ENCODE measurements at regions not wholly inside any gene's neighbourhood (a gene's known extent, or its start where the extent isn't known, plus 50 kb on each side); places are given as distances from the start of the nearest gene placed in this dataset.

GRCh38 chr10:130719448-130719752, 583.2 kb downstream of the GLRX3 start:
- H3K27me3 ChIP-seq (ENCODE audit: control insufficient read depth, insufficient read depth): no peaks in the 10 kb centered on the region
- H3K9me3 ChIP-seq (ENCODE audit: control insufficient read depth, low read length): no peaks in the 10 kb centered on the region
- no peak overlapping the region for H3K27ac ChIP-seq (ENCODE audit: low read length)
- DNase-seq: no peak
- intact Hi-C loops (cut with DNase I): no loop called here
- H3K4me3 ChIP-seq (ENCODE audit: low read length): no peak overlapping the region
- WGBS: 55% methylated on average over 2 of the region's 2 CpGs
- ATAC-seq: no peak
- no peaks in the 10 kb centered on the region for H3K4me1 ChIP-seq (ENCODE audit: control insufficient read depth, insufficient read depth, low read length)

DNA sequence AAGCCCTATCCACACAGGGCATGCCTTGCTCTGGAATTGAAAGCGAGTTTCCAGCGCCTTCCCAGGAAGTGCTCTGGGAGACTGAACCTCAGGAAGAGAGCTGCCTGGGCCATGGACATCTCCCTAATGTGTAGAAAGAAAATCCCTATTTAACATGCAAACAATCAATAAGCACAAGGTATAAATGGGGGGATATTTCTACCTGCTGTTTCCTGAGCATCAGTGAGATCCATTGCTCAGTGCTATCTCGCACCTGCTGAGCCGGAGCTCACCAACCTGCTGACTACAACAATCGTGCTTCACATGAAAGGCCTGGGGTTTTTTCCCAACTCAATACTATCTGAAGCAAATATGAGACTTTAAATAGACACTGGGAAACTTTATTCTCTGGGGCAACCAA, 584.0 kb downstream of the GLRX3 start:
- no peak for DNase-seq
- WGBS: 89% methylated on average over 5 of the region's 5 CpGs
- Histone ChIP-seq H3K4me1 (ENCODE audit: control insufficient read depth, insufficient read depth, low read length) (no peaks in the 10 kb centered on the region), H3K27ac (ENCODE audit: low read length) (no peak overlapping the region), H3K27me3 (ENCODE audit: control insufficient read depth, insufficient read depth) (no peaks in the 10 kb centered on the region), H3K4me3 (ENCODE audit: low read length) (no peak overlapping the region), H3K9me3 (ENCODE audit: control insufficient read depth, low read length) (no peaks in the 10 kb centered on the region)
- ATAC-seq: no peak
- intact Hi-C loops (cut with DNase I): no loop called here

- no peaks in the 10 kb centered on the region for H3K4me1 ChIP-seq (ENCODE audit: control insufficient read depth, insufficient read depth, low read length)
- ATAC-seq: no peak
- H3K4me3 ChIP-seq (ENCODE audit: low read length): no peak overlapping the region
- intact Hi-C loops (cut with DNase I): no loop called here
- H3K27me3 ChIP-seq (ENCODE audit: control insufficient read depth, insufficient read depth): no peaks in the 10 kb centered on the region
- no peak overlapping the region for H3K27ac ChIP-seq (ENCODE audit: low read length)
- DNase-seq: no peak
- no peaks in the 10 kb centered on the region for H3K9me3 ChIP-seq (ENCODE audit: control insufficient read depth, low read length)
- WGBS: 62% methylated on average over 14 of the region's 14 CpGs
Observed at GRCh38 chr10:130721971-130722370, 585.8 kb downstream of the GLRX3 start.

DNA sequence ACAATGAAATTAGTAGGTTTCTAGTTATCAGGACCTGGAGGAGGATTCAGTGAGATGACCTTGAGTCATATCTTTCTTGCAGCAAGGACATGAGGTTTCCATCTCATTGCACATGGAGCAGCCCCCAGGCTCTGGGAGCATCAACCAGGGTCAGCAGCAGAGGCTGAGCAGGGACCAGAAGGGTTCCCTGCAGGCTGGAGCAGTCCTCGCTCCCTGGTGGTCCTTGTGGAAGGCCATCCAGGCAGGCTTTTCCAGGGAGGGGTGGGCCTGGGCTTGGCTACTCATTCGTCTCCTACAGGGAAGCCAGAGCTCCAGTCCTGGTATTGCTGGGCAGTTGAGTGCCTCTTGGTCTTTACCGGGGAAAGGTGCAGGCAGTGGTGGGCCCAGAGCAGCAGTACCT, 587.5 kb downstream of the GLRX3 start:
- Histone ChIP-seq H3K9me3 (ENCODE audit: control insufficient read depth, low read length) (no peaks in the 10 kb centered on the region), H3K4me1 (ENCODE audit: control insufficient read depth, insufficient read depth, low read length) (no peaks in the 10 kb centered on the region), H3K4me3 (ENCODE audit: low read length) (no peak overlapping the region), H3K27me3 (ENCODE audit: control insufficient read depth, insufficient read depth) (no peaks in the 10 kb centered on the region), H3K27ac (ENCODE audit: low read length) (no peak overlapping the region)
- ATAC-seq (no peak), DNase-seq (no peak)
- WGBS: 83% methylated on average over 3 of the region's 3 CpGs
- intact Hi-C loops (cut with DNase I): no loop called here

DNA sequence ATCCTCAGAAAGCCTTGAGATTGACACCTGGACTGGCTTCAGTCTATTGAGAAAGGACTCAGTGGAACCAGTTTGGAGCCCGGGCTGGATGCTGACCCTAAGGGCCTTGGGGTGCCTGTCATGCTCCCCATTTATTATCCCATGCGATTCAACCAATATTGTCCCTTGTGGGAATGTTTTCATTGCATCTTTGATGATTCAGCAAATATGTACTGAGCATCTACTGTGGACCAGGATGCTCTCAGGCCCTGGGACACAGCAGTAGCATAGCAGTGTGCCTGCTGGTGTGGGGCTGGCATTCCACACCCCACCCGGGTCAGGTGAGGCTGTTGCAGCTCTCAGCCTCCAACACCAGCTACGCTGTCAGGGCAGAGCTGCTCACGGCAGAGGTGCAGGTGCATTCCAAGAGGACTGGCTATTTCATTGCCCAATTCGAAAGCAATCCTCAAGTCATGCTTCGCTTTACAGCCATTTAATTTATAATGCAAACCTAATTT, 586.0 kb downstream of the TCERG1L start:
- no peak for DNase-seq
- Histone ChIP-seq H3K27me3 (ENCODE audit: control insufficient read depth, insufficient read depth) (no peaks in the 10 kb centered on the region), H3K4me3 (ENCODE audit: low read length) (no peak overlapping the region), H3K4me1 (ENCODE audit: control insufficient read depth, insufficient read depth, low read length) (no peaks in the 10 kb centered on the region), H3K9me3 (ENCODE audit: control insufficient read depth, low read length) (no peaks in the 10 kb centered on the region), H3K27ac (ENCODE audit: low read length) (no peak overlapping the region)
- 73% methylated on average over 7 of the region's 7 CpGs for WGBS
- intact Hi-C loops (cut with DNase I): no loop called here
- no peak for ATAC-seq

GRCh38 chr10:130726996-130727725, 584.4 kb downstream of the TCERG1L start:
- no peaks in the 10 kb centered on the region for H3K27me3 ChIP-seq (ENCODE audit: control insufficient read depth, insufficient read depth)
- DNase-seq (no peak), ATAC-seq (no peak)
- WGBS: 85% methylated on average over 23 of the region's 23 CpGs
- no peaks in the 10 kb centered on the region for H3K9me3 ChIP-seq (ENCODE audit: control insufficient read depth, low read length)
- intact Hi-C loops (cut with DNase I): no loop called here
- no peaks in the 10 kb centered on the region for H3K4me1 ChIP-seq (ENCODE audit: control insufficient read depth, insufficient read depth, low read length)
- H3K27ac ChIP-seq (ENCODE audit: low read length): no peak overlapping the region
- no peak overlapping the region for H3K4me3 ChIP-seq (ENCODE audit: low read length)

GRCh38 chr10:130727766-130728490, 583.6 kb downstream of the TCERG1L start:
- H3K9me3 ChIP-seq (ENCODE audit: control insufficient read depth, low read length): no peaks in the 10 kb centered on the region
- ATAC-seq (no peak), DNase-seq (no peak)
- no peak overlapping the region for H3K4me3 ChIP-seq (ENCODE audit: low read length)
- intact Hi-C loops (cut with DNase I): no loop called here
- 55% methylated on average over 15 of the region's 15 CpGs for WGBS
- H3K27ac ChIP-seq (ENCODE audit: low read length): no peak overlapping the region
- H3K27me3 ChIP-seq (ENCODE audit: control insufficient read depth, insufficient read depth): no peaks in the 10 kb centered on the region
- H3K4me1 ChIP-seq (ENCODE audit: control insufficient read depth, insufficient read depth, low read length): no peaks in the 10 kb centered on the region

GRCh38 chr10:130728531-130729215, 582.8 kb downstream of the TCERG1L start:
- intact Hi-C loops (cut with DNase I): no loop called here
- Histone ChIP-seq H3K4me3 (ENCODE audit: low read length) (no peak overlapping the region), H3K4me1 (ENCODE audit: control insufficient read depth, insufficient read depth, low read length) (no peaks in the 10 kb centered on the region), H3K9me3 (ENCODE audit: control insufficient read depth, low read length) (no peaks in the 10 kb centered on the region), H3K27ac (ENCODE audit: low read length) (no peak overlapping the region), H3K27me3 (ENCODE audit: control insufficient read depth, insufficient read depth) (no peaks in the 10 kb centered on the region)
- no peak for ATAC-seq
- no peak for DNase-seq
- 78% methylated on average over 23 of the region's 23 CpGs for WGBS

GRCh38 chr10:130729876-130730275, 581.6 kb downstream of the TCERG1L start:
- Histone ChIP-seq H3K4me3 (ENCODE audit: low read length) (no peak overlapping the region), H3K27me3 (ENCODE audit: control insufficient read depth, insufficient read depth) (no peaks in the 10 kb centered on the region), H3K9me3 (ENCODE audit: control insufficient read depth, low read length) (no peaks in the 10 kb centered on the region), H3K27ac (ENCODE audit: low read length) (no peak overlapping the region), H3K4me1 (ENCODE audit: control insufficient read depth, insufficient read depth, low read length) (no peaks in the 10 kb centered on the region)
- ATAC-seq (no peak), DNase-seq (no peak)
- intact Hi-C loops (cut with DNase I): no loop called here

GRCh38 chr10:130737186-130737585, 574.3 kb downstream of the TCERG1L start:
- intact Hi-C loops (cut with DNase I): no loop called here
- no peak for ATAC-seq
- no peak for DNase-seq
- 35% methylated on average over 2 of the region's 2 CpGs for WGBS
- Histone ChIP-seq H3K27me3 (ENCODE audit: control insufficient read depth, insufficient read depth) (no peaks in the 10 kb centered on the region), H3K4me3 (ENCODE audit: low read length) (no peak overlapping the region), H3K27ac (ENCODE audit: low read length) (no peak overlapping the region), H3K4me1 (ENCODE audit: control insufficient read depth, insufficient read depth, low read length) (no peaks in the 10 kb centered on the region), H3K9me3 (ENCODE audit: control insufficient read depth, low read length) (no peaks in the 10 kb centered on the region)

DNA sequence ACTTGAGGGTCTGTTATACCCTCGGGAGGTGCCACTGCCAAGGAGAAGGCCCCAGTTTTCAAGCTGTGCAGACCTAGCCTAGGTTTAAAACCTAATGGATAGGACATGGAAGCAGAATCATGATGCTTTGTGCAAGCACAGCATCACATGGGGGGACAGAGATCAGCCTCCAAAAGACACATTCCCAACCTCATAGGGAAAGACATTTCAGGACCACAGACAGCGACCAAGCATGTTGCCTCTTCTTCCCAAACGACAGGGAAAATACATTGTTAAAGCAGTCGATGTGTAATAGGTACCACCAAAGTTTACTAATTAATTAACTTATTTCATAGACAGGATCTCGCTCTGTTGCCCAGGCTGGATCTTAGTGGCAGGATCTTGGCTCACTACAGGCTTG, 573.9 kb downstream of the TCERG1L start:
- intact Hi-C loops (cut with DNase I): no loop called here
- Histone ChIP-seq H3K4me3 (ENCODE audit: low read length) (no peak overlapping the region), H3K9me3 (ENCODE audit: control insufficient read depth, low read length) (no peaks in the 10 kb centered on the region), H3K4me1 (ENCODE audit: control insufficient read depth, insufficient read depth, low read length) (no peaks in the 10 kb centered on the region), H3K27ac (ENCODE audit: low read length) (no peak overlapping the region), H3K27me3 (ENCODE audit: control insufficient read depth, insufficient read depth) (no peaks in the 10 kb centered on the region)
- WGBS: 39% methylated on average over 5 of the region's 5 CpGs
- no peak for ATAC-seq
- DNase-seq: no peak
